ENCODE measurements at regions not wholly inside any gene's neighbourhood (a gene's known extent, or its start where the extent isn't known, plus 50 kb on each side); places are given as distances from the start of the nearest gene placed in this dataset.

GRCh38 chr13:39201180-39201579, 162.9 kb downstream of the NHLRC3 start:
- ChIA-PET POLR2A (no interaction called here), CTCF (no interaction called here)
- DNase-seq (no peak), ATAC-seq (ENCODE audit: poor library complexity) (no peak)
- Histone ChIP-seq H3K27ac (ENCODE audit: low read depth in 1 of 2, low read length in 2 of 2) (no peak overlapping the region), H3K9me3 (ENCODE audit: control insufficient read depth in 1 of 2, insufficient read depth in 1 of 2, low read length in 2 of 2) (no peaks in the 10 kb centered on the region), H3K27me3 (ENCODE audit: control insufficient read depth in 1 of 2, insufficient read depth in 2 of 2, low read length in 2 of 2) (peaks cover 0 to 4% of the 10 kb centered on the region in 2 experiments), H3K4me1 (ENCODE audit: insufficient read depth, low read length) (no peaks in the 10 kb centered on the region), H3K4me3 (ENCODE audit: low read length) (no peak overlapping the region), H3K36me3 (ENCODE audit: insufficient read depth, low read length) (no peaks in the 10 kb centered on the region)
- no peak overlapping the region for H3K4me3 Mint-ChIP-seq
- H3K4me1 Mint-ChIP-seq (ENCODE audit: low read depth) = no peaks in the 10 kb centered on the region
- TF ChIP-seq, protein P1, sequence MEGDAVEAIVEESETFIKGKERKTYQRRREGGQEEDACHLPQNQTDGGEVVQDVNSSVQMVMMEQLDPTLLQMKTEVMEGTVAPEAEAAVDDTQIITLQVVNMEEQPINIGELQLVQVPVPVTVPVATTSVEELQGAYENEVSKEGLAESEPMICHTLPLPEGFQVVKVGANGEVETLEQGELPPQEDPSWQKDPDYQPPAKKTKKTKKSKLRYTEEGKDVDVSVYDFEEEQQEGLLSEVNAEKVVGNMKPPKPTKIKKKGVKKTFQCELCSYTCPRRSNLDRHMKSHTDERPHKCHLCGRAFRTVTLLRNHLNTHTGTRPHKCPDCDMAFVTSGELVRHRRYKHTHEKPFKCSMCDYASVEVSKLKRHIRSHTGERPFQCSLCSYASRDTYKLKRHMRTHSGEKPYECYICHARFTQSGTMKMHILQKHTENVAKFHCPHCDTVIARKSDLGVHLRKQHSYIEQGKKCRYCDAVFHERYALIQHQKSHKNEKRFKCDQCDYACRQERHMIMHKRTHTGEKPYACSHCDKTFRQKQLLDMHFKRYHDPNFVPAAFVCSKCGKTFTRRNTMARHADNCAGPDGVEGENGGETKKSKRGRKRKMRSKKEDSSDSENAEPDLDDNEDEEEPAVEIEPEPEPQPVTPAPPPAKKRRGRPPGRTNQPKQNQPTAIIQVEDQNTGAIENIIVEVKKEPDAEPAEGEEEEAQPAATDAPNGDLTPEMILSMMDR (IDR thresholded peaks at IDR 0.05) = no peak
- H3K36me3 Mint-ChIP-seq (ENCODE audit: low read depth) = no peaks in the 10 kb centered on the region
- H3K9me3 Mint-ChIP-seq = no peaks in the 10 kb centered on the region
- intact Hi-C loops (cut with DNase I, micrococcal nuclease) = no loop called here
- H3K27ac Mint-ChIP-seq = no peak overlapping the region
- peaks cover 15% of the 10 kb centered on the region for H3K27me3 Mint-ChIP-seq

DNA sequence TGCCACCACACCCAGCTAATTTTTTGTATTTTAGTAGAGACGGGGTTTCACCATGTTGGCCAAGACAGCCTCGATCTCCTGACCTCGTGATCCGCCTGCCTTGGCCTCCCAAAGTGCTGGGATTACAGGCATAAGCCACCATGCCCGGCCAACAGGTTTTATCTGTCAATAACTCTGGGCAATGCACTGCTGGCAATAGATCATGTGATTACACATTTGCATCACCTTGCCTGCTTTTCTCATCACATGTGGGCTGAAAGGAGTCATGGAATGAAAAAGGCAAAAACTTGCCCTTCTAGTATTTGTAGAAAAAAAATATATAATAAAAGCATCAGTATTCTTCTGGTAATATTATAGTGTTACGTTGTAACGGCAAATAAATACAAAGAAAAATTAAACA, 164.5 kb downstream of the NHLRC3 start:
- no peaks in the 10 kb centered on the region for H3K36me3 ChIP-seq (ENCODE audit: insufficient read depth, low read length)
- TF ChIP-seq, protein P1 (IDR thresholded peaks at IDR 0.05) = no peak
- Mint-ChIP-seq H3K27me3 (peaks cover 15% of the 10 kb centered on the region), H3K4me3 (no peak overlapping the region), H3K9me3 (no peaks in the 10 kb centered on the region), H3K4me1 (ENCODE audit: low read depth) (no peaks in the 10 kb centered on the region), H3K27ac (no peak overlapping the region), H3K36me3 (ENCODE audit: low read depth) (no peaks in the 10 kb centered on the region)
- DNase-seq (no peak), ATAC-seq (ENCODE audit: poor library complexity) (no peak)
- no peaks in the 10 kb centered on the region for H3K9me3 ChIP-seq (ENCODE audit: control insufficient read depth in 1 of 2, insufficient read depth in 1 of 2, low read length in 2 of 2)
- CTCF ChIA-PET = no interaction called here
- POLR2A ChIA-PET = no interaction called here
- intact Hi-C loops (cut with DNase I, micrococcal nuclease) = no loop called here
- H3K4me1 ChIP-seq (ENCODE audit: insufficient read depth, low read length) = no peaks in the 10 kb centered on the region
- peaks cover 0 to 4% of the 10 kb centered on the region in 2 experiments for H3K27me3 ChIP-seq (ENCODE audit: control insufficient read depth in 1 of 2, insufficient read depth in 2 of 2, low read length in 2 of 2)
- no peak overlapping the region for H3K27ac ChIP-seq (ENCODE audit: low read depth in 1 of 2, low read length in 2 of 2)
- H3K4me3 ChIP-seq (ENCODE audit: low read length) = no peak overlapping the region

GRCh38 chr13:39208636-39209035, 170.4 kb downstream of the NHLRC3 start:
- peaks cover 12% of the 10 kb centered on the region for H3K27me3 Mint-ChIP-seq
- no peak overlapping the region for H3K27ac Mint-ChIP-seq
- Histone ChIP-seq H3K4me1 (ENCODE audit: insufficient read depth, low read length) (no peaks in the 10 kb centered on the region), H3K27me3 (ENCODE audit: control insufficient read depth in 1 of 2, insufficient read depth in 2 of 2, low read length in 2 of 2) (peaks cover 0 to 4% of the 10 kb centered on the region in 2 experiments), H3K36me3 (ENCODE audit: insufficient read depth, low read length) (no peaks in the 10 kb centered on the region), H3K4me3 (ENCODE audit: low read length) (no peak overlapping the region), H3K9me3 (ENCODE audit: control insufficient read depth in 1 of 2, insufficient read depth in 1 of 2, low read length in 2 of 2) (no peaks in the 10 kb centered on the region), H3K27ac (ENCODE audit: low read depth in 1 of 2, low read length in 2 of 2) (no peak overlapping the region)
- no peak for ATAC-seq (ENCODE audit: poor library complexity)
- H3K36me3 Mint-ChIP-seq (ENCODE audit: low read depth) = no peaks in the 10 kb centered on the region
- CTCF ChIA-PET = no interaction called here
- no peak for DNase-seq
- H3K9me3 Mint-ChIP-seq = no peaks in the 10 kb centered on the region
- H3K4me1 Mint-ChIP-seq (ENCODE audit: low read depth) = no peaks in the 10 kb centered on the region
- intact Hi-C loops (cut with DNase I, micrococcal nuclease) = no loop called here
- POLR2A ChIA-PET = no interaction called here
- TF ChIP-seq, protein P1 (IDR thresholded peaks at IDR 0.05) = no peak
- H3K4me3 Mint-ChIP-seq = no peak overlapping the region
